ENCODE measurements at regions not wholly inside any gene's neighbourhood (a gene's known extent, or its start where the extent isn't known, plus 50 kb on each side); places are given as distances from the start of the nearest gene placed in this dataset.
A peak's percentile ranks its signal among the peaks of the same experiment; 100 is the strongest.

- H3K4me3 ChIP-seq = no peak overlapping the region
- no peak for DNase-seq
- H3K4me1 ChIP-seq = no peaks in the 10 kb centered on the region
- no peaks in the 10 kb centered on the region for H3K36me3 ChIP-seq
- H3K27ac ChIP-seq = no peak overlapping the region
- no peaks in the 10 kb centered on the region for H3K27me3 ChIP-seq
- no peaks in the 10 kb centered on the region for H3K9me3 ChIP-seq (replicated peaks)
Measured at GRCh38 chr4:186881521-186882220, 158.0 kb upstream of the FAT1 start.

- H3K4me3 ChIP-seq = no peak overlapping the region
- no peaks in the 10 kb centered on the region for H3K36me3 ChIP-seq
- H3K4me1 ChIP-seq = no peaks in the 10 kb centered on the region
- H3K27ac ChIP-seq = no peak overlapping the region
- no peaks in the 10 kb centered on the region for H3K27me3 ChIP-seq
- H3K9me3 ChIP-seq (replicated peaks) = no peaks in the 10 kb centered on the region
- DNase-seq = no peak
Measured at GRCh38 chr4:186882293-186882692, 158.6 kb upstream of the FAT1 start.

- Histone ChIP-seq H3K27me3 (no peaks in the 10 kb centered on the region), H3K4me1 (no peaks in the 10 kb centered on the region), H3K9me3 (replicated peaks) (no peaks in the 10 kb centered on the region), H3K36me3 (no peaks in the 10 kb centered on the region), H3K27ac (no peak overlapping the region), H3K4me3 (no peak overlapping the region)
- no peak for DNase-seq
Measured at GRCh38 chr4:186885289-186885688, 161.6 kb upstream of the FAT1 start.

- no peaks in the 10 kb centered on the region for H3K4me1 ChIP-seq
- H3K4me3 ChIP-seq = no peak overlapping the region
- H3K27me3 ChIP-seq = no peaks in the 10 kb centered on the region
- DNase-seq = no peak
- no peaks in the 10 kb centered on the region for H3K9me3 ChIP-seq (replicated peaks)
- no peaks in the 10 kb centered on the region for H3K36me3 ChIP-seq
- H3K27ac ChIP-seq = no peak overlapping the region
Measured at GRCh38 chr4:186886759-186887158, 163.1 kb upstream of the FAT1 start.

- H3K27me3 ChIP-seq = no peaks in the 10 kb centered on the region
- no peak overlapping the region for H3K4me3 ChIP-seq
- DNase-seq = peak; percentile 15 to 30
- H3K36me3 ChIP-seq = no peaks in the 10 kb centered on the region
- H3K4me1 ChIP-seq = no peaks in the 10 kb centered on the region
- H3K27ac ChIP-seq = no peak overlapping the region
- no peaks in the 10 kb centered on the region for H3K9me3 ChIP-seq (replicated peaks)
Measured at GRCh38 chr4:186887291-186887700, 163.6 kb upstream of the FAT1 start.

GRCh38 chr4:186887752-186888151 lies 164.1 kb upstream of the FAT1 start:
- H3K27ac ChIP-seq = no peak overlapping the region
- no peaks in the 10 kb centered on the region for H3K36me3 ChIP-seq

GRCh38 chr4:186889876-186890643 lies 166.4 kb upstream of the FAT1 start:
- Histone ChIP-seq H3K4me1 (no peaks in the 10 kb centered on the region), H3K36me3 (no peaks in the 10 kb centered on the region), H3K4me3 (no peak overlapping the region), H3K27ac (no peak overlapping the region), H3K9me3 (replicated peaks) (no peaks in the 10 kb centered on the region), H3K27me3 (no peaks in the 10 kb centered on the region)
- DNase-seq = no peak

More at GRCh38 chr4:186887752-186888151, 164.1 kb upstream of the FAT1 start:
- Histone ChIP-seq H3K27me3 (no peaks in the 10 kb centered on the region), H3K9me3 (replicated peaks) (no peaks in the 10 kb centered on the region), H3K4me1 (no peaks in the 10 kb centered on the region), H3K4me3 (no peak overlapping the region)
- DNase-seq = no peak

- Histone ChIP-seq H3K4me3 (no peak overlapping the region), H3K9me3 (replicated peaks) (no peaks in the 10 kb centered on the region), H3K4me1 (no peaks in the 10 kb centered on the region), H3K27me3 (no peaks in the 10 kb centered on the region), H3K27ac (no peak overlapping the region), H3K36me3 (no peaks in the 10 kb centered on the region)
- no peak for DNase-seq
Measured at GRCh38 chr4:186891859-186892486, 168.3 kb upstream of the FAT1 start.

- Histone ChIP-seq H3K9me3 (replicated peaks) (no peaks in the 10 kb centered on the region), H3K27ac (no peak overlapping the region), H3K27me3 (no peaks in the 10 kb centered on the region), H3K36me3 (no peaks in the 10 kb centered on the region), H3K4me1 (no peaks in the 10 kb centered on the region; the same call in 1 of the 2 replicates), H3K4me3 (no peak overlapping the region)
- DNase-seq = no peak
Measured at GRCh38 chr4:186898367-186898766, 174.7 kb upstream of the FAT1 start.

- Histone ChIP-seq H3K9me3 (replicated peaks) (no peaks in the 10 kb centered on the region), H3K36me3 (no peaks in the 10 kb centered on the region), H3K27me3 (no peaks in the 10 kb centered on the region), H3K4me3 (no peak overlapping the region), H3K4me1 (peaks cover 3% of the 10 kb centered on the region; the same call in 1 of the 2 replicates), H3K27ac (no peak overlapping the region)
- no peak for DNase-seq
Measured at GRCh38 chr4:186900232-186900900, 176.7 kb upstream of the FAT1 start.

- no peak for DNase-seq
- no peaks in the 10 kb centered on the region for H3K9me3 ChIP-seq (replicated peaks)
- H3K4me3 ChIP-seq = no peak overlapping the region
- H3K36me3 ChIP-seq = no peaks in the 10 kb centered on the region
- no peaks in the 10 kb centered on the region for H3K27me3 ChIP-seq
- H3K4me1 ChIP-seq = peaks cover 3% of the 10 kb centered on the region; the same call in 1 of the 2 replicates
- H3K27ac ChIP-seq = no peak overlapping the region
Measured at GRCh38 chr4:186900984-186901383, 177.3 kb upstream of the FAT1 start.

- Histone ChIP-seq H3K4me1 (peaks cover 3% of the 10 kb centered on the region; the same call in 1 of the 2 replicates), H3K27me3 (no peaks in the 10 kb centered on the region), H3K4me3 (no peak overlapping the region), H3K9me3 (replicated peaks) (no peaks in the 10 kb centered on the region), H3K36me3 (no peaks in the 10 kb centered on the region), H3K27ac (no peak overlapping the region)
- no peak for DNase-seq
Measured at GRCh38 chr4:186901850-186902249, 178.2 kb upstream of the FAT1 start.

- peak; percentile 4 to 17 for DNase-seq
- Histone ChIP-seq H3K27me3 (no peaks in the 10 kb centered on the region), H3K4me3 (no peak overlapping the region), H3K36me3 (no peaks in the 10 kb centered on the region), H3K27ac (no peak overlapping the region), H3K9me3 (replicated peaks) (no peaks in the 10 kb centered on the region), H3K4me1 (peaks cover 3% of the 10 kb centered on the region; the same call in 1 of the 2 replicates)
Measured at GRCh38 chr4:186902361-186902760, 178.7 kb upstream of the FAT1 start.

GRCh38 chr4:186904101-186904500 lies 180.4 kb upstream of the FAT1 start:
- no peak overlapping the region for H3K27ac ChIP-seq
- H3K4me1 ChIP-seq = peaks cover 3% of the 10 kb centered on the region; the same call in 1 of the 2 replicates
- H3K27me3 ChIP-seq = no peaks in the 10 kb centered on the region
- H3K4me3 ChIP-seq = no peak overlapping the region
- no peaks in the 10 kb centered on the region for H3K36me3 ChIP-seq
- H3K9me3 ChIP-seq (replicated peaks) = no peaks in the 10 kb centered on the region
- no peak for DNase-seq

GRCh38 chr4:186906722-186907121 lies 183.1 kb upstream of the FAT1 start:
- H3K27ac ChIP-seq = no peak overlapping the region
- H3K9me3 ChIP-seq (replicated peaks) = no peaks in the 10 kb centered on the region
- DNase-seq = no peak
- H3K4me3 ChIP-seq = no peak overlapping the region
- H3K27me3 ChIP-seq = no peaks in the 10 kb centered on the region
- peaks cover 3% of the 10 kb centered on the region; the same call in 1 of the 2 replicates for H3K4me1 ChIP-seq
- no peaks in the 10 kb centered on the region for H3K36me3 ChIP-seq
